GM19351 (cell line): ENCODE measurements at regions not wholly inside any gene's neighbourhood (a gene's known extent, or its start where the extent isn't known, plus 50 kb on each side); places are given as distances from the start of the nearest gene placed in this dataset.

Experiments used
- ATAC-seq: cut with Tn5 transposase; IDR thresholded peaks from one replicate; pipeline ENCODE4 v1.9.1; 2021; ENCODE audit warnings: mild to moderate bottlenecking, moderate library complexity; ENCODE audit not compliant: unreplicated experiment

- ATAC-seq, result no peak
These were observed 348.5 kb upstream of the PROK2 start for GRCh38 chr3:72133329-72134011.

- no peak for ATAC-seq
These were observed 347.0 kb upstream of the PROK2 start for GRCh38 chr3:72131899-72132298.

GRCh38 chr3:72130565-72130964 is 345.6 kb upstream of the PROK2 start:
- no peak for ATAC-seq

GRCh38 chr3:72129501-72130094 is 344.6 kb upstream of the PROK2 start:
- ATAC-seq, result no peak

- no peak for ATAC-seq
These were observed 344.0 kb upstream of the PROK2 start for GRCh38 chr3:72128921-72129320.

- no peak for ATAC-seq
These were observed 342.9 kb upstream of the PROK2 start for GRCh38 chr3:72127844-72128243.

- no peak for ATAC-seq
These were observed 342.3 kb upstream of the PROK2 start for GRCh38 chr3:72127224-72127612.

- no peak for ATAC-seq
These were observed 341.7 kb upstream of the PROK2 start for GRCh38 chr3:72126441-72127223.

GRCh38 chr3:72123908-72124441 is 339.0 kb upstream of the PROK2 start:
- peak; percentile 73 for ATAC-seq

GRCh38 chr3:72120806-72121778 is 336.1 kb upstream of the PROK2 start:
- ATAC-seq, result peak; percentile 89

GRCh38 chr3:72120039-72120438 is 335.1 kb upstream of the PROK2 start:
- no peak for ATAC-seq

- no peak for ATAC-seq
These were observed 333.7 kb upstream of the PROK2 start for GRCh38 chr3:72118628-72119027.

GRCh38 chr3:72116226-72116625 is 331.3 kb upstream of the PROK2 start:
- no peak for ATAC-seq

GRCh38 chr3:72115307-72115706 is 330.4 kb upstream of the PROK2 start:
- ATAC-seq, result no peak

- ATAC-seq, result no peak
These were observed 329.8 kb upstream of the PROK2 start for GRCh38 chr3:72114773-72115172.

- ATAC-seq, result no peak
These were observed 329.0 kb upstream of the PROK2 start for GRCh38 chr3:72113964-72114363.

GRCh38 chr3:72113564-72113963 is 328.6 kb upstream of the PROK2 start:
- ATAC-seq, result no peak

GRCh38 chr3:72112435-72112834 is 327.5 kb upstream of the PROK2 start:
- no peak for ATAC-seq

- no peak for ATAC-seq
These were observed 326.6 kb upstream of the PROK2 start for GRCh38 chr3:72111265-72112205.
